Upper lobe of left lung (tissue), 6 donors: ENCODE measurements at regions not wholly inside any gene's neighbourhood (a gene's known extent, or its start where the extent isn't known, plus 50 kb on each side); places are given as distances from the start of the nearest gene placed in this dataset.

ENCODE experiments used
- ATAC-seq, 2 donors: fragments of 200-7000 bp; cut with Tn5 transposase; one replicate each; pipeline ENCODE4 v1.9.1; 2022; ENCODE audit warnings: mild to moderate bottlenecking in 2 of 2, moderate library complexity in 2 of 2; ENCODE audit not compliant: low FRiP score in 2 of 2
- DNase-seq, 2 donors: peaks; one replicate each; pipeline ENCODE4 v3.0.0-alpha.2; 2019 to 2020
- H3K27ac ChIP-seq, 4 donors: fragments of 200-600 bp; sonication (generic); one replicate each; pipeline ENCODE4 v1.5.1; 2016 to 2019
- H3K27me3 ChIP-seq, 4 donors: fragments of 200-600 bp; sonication (generic); one replicate each; pipeline ENCODE4 v1.5.1; 2017 to 2019
- H3K36me3 ChIP-seq, 4 donors: fragments of 200-600 bp; sonication (generic); one replicate each; pipeline ENCODE4 v1.5.1; 2016 to 2019
- H3K4me1 ChIP-seq, 4 donors: fragments of 200-600 bp; sonication (generic); one replicate each; pipeline ENCODE4 v1.5.1; 2018 to 2019
- H3K4me3 ChIP-seq, 4 donors: fragments of 200-600 bp; sonication (generic); one replicate each; pipeline ENCODE4 v1.5.1; 2017 to 2019; ENCODE audit warnings: mild to moderate bottlenecking in 2 of 4, moderate library complexity in 1 of 4
- H3K9me3 ChIP-seq, 4 donors: fragments of 200-600 bp; sonication (generic); one replicate each; pipeline ENCODE4 v1.5.1; 2018 to 2019
- EP300 ChIP-seq, 4 donors: sonication (generic); formaldehyde crosslinking; IDR thresholded peaks; one replicate each; pipeline ENCODE4 v1.5.1; 2017; ENCODE audit warnings: antibody characterized with exemption in 4 of 4, control low read depth in 2 of 4
- POLR2A ChIP-seq, 4 donors: fragments of 450-650 bp; IDR thresholded peaks; one replicate each; pipeline ENCODE4 v1.5.1; 2016 to 2017; ENCODE audit warnings: antibody characterized with exemption in 4 of 4, mild to moderate bottlenecking in 2 of 4
- POLR2AphosphoS5 ChIP-seq, 2 donors: sonication (generic); formaldehyde crosslinking; IDR thresholded peaks; one replicate each; pipeline ENCODE4 v1.5.1; 2017; ENCODE audit warnings: antibody characterized with exemption in 2 of 2
- WGBS, 2 donors: methylation state at CpG; one replicate each; pipeline ENCODE4 v1.1.5; 2017 to 2018; 5-methylcytosine and 5-hydroxymethylcytosine counted together
- TF ChIP-seq, protein P1 (sequence below), 6 experiments: fragments of 450-650 bp in 4 of 6; fragments of 200-600 bp in 2 of 6; sonication (generic) in 2 of 6; IDR thresholded peaks; one replicate each; pipeline ENCODE4 v1.5.1; 2016 to 2019; ENCODE audit warnings: antibody characterized with exemption in 6 of 6
- donor health status: DM: no; HTN: no; CAD: no; lungs with moderate emphysema.
- donor health status: DM: no; HTN: yes; CAD: no; lungs with severe emphysema.

DNA sequence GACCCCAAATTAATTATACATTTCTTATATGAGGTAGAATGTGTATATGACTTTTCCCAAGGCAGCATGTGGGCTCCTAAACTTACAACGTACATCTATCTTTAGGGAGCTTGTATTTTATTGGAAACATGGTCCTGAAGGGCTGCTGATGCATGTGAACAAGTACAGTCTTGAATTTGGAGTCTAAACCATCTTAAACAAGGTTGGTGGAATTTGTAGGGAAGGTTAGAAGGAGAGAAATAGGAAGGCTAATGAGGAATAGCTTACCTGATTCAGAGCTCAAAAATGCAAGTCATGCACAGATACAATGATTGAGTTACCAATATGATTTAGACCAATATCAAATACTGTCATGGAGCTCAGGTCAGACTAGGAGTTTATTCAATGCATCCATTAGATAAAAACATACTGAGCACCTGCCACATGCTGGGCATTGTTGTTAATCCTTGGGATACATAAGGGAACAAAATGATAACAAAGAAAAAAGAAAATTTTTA is 458.6 kb upstream of the ETAA1 start:
- TF ChIP-seq POLR2A (IDR thresholded peaks at IDR 0.05) (no peak), POLR2AphosphoS5 (IDR thresholded peaks at IDR 0.05) (no peak), EP300 (IDR thresholded peaks at IDR 0.05) (no peak)
- TF ChIP-seq, protein P1, sequence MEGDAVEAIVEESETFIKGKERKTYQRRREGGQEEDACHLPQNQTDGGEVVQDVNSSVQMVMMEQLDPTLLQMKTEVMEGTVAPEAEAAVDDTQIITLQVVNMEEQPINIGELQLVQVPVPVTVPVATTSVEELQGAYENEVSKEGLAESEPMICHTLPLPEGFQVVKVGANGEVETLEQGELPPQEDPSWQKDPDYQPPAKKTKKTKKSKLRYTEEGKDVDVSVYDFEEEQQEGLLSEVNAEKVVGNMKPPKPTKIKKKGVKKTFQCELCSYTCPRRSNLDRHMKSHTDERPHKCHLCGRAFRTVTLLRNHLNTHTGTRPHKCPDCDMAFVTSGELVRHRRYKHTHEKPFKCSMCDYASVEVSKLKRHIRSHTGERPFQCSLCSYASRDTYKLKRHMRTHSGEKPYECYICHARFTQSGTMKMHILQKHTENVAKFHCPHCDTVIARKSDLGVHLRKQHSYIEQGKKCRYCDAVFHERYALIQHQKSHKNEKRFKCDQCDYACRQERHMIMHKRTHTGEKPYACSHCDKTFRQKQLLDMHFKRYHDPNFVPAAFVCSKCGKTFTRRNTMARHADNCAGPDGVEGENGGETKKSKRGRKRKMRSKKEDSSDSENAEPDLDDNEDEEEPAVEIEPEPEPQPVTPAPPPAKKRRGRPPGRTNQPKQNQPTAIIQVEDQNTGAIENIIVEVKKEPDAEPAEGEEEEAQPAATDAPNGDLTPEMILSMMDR (IDR thresholded peaks at IDR 0.05): no peak
- 76 to 78% methylated on average over 1 of the region's 1 CpG for WGBS, 2 donors

DNA sequence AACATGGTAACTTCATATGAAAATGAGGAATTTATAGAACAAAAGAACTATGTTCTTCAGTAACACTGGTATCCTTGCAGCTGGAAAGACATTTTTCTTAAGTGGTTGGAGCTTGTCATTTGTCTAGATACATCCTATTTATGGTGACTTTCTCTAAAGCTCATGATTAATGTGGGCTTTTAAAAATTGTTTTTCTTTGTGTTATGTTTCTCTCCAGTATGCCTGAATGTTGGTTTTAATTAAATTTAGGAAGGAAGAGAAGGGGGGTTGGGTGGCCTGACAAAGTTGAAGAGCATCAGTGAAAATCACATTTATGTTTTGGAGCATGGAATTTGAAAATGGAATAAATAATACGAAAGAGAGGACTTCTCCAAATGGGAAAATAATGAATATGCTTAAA is 457.1 kb upstream of the ETAA1 start:
- no peak for TF ChIP-seq POLR2A (IDR thresholded peaks at IDR 0.05)
- TF ChIP-seq, protein P1 (IDR thresholded peaks at IDR 0.05): no peak
- TF ChIP-seq POLR2AphosphoS5 (IDR thresholded peaks at IDR 0.05): no peak
- no peak for TF ChIP-seq EP300 (IDR thresholded peaks at IDR 0.05)
- H3K4me1 ChIP-seq: no peaks in the 10 kb centered on the region
- DNase-seq: no peak
- no peak overlapping the region for H3K27ac ChIP-seq
- no peaks in the 10 kb centered on the region for H3K27me3 ChIP-seq
- H3K4me3 ChIP-seq: no peak overlapping the region
- no peaks in the 10 kb centered on the region for H3K36me3 ChIP-seq
- no peak for ATAC-seq
- no peaks in the 10 kb centered on the region for H3K9me3 ChIP-seq
- WGBS, 2 donors: 47 to 51% methylated on average over 1 of the region's 1 CpG

More for the DNA sequence above, 458.6 kb upstream of the ETAA1 start:
- Histone ChIP-seq H3K4me3 (no peak overlapping the region), H3K9me3 (no peaks in the 10 kb centered on the region), H3K36me3 (no peaks in the 10 kb centered on the region), H3K27me3 (no peaks in the 10 kb centered on the region), H3K4me1 (no peaks in the 10 kb centered on the region), H3K27ac (no peak overlapping the region)
- no peak for DNase-seq
- no peak for ATAC-seq

DNA sequence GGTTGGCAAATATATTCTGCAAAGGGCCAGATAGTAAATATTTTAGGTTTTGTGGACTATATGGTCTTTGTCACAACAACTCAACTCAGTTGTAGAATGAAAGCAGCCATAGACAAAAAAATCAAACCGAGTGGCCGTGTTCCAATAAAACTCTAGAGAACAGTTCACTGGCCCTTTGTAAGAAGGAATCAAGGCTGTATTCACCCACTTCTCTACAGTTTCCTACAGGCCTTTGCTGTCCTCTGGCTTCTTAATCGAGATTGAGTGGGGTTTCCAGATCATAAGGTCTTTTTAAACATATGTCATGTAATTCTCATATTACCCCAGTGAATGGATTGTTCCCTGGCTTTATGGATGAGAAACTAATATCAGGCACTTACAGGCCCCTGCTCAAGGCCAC is 448.9 kb upstream of the ETAA1 start:
- Histone ChIP-seq H3K36me3 (no peaks in the 10 kb centered on the region), H3K27ac (no peak overlapping the region), H3K27me3 (no peaks in the 10 kb centered on the region), H3K9me3 (no peaks in the 10 kb centered on the region), H3K4me1 (no peaks in the 10 kb centered on the region), H3K4me3 (no peak overlapping the region)
- DNase-seq (no peak), ATAC-seq (no peak)
- WGBS, 2 donors: 80 to 87% methylated on average over 3 of the region's 3 CpGs
- TF ChIP-seq POLR2A (IDR thresholded peaks at IDR 0.05): no peak

DNA sequence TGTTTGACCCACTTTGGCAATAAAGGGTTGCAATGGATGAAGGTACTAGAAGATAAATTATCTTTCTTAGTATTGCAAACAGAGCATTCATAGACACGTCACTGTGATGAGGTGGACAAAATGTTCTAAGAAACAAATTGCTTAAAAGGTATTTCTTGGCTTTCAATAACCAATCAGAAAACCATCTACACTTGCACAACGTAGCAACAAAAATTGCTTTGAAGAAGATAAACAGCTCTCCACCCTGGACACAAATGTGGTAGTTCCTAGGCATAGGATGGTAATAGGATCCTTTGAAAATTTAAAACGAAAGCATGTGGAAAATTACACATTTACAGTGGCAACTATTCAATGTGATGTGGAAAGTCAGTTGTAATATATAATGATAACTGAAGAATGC is 439.9 kb upstream of the ETAA1 start:
- Histone ChIP-seq H3K9me3 (no peaks in the 10 kb centered on the region), H3K4me3 (no peak overlapping the region), H3K36me3 (no peaks in the 10 kb centered on the region), H3K27ac (no peak overlapping the region), H3K4me1 (no peaks in the 10 kb centered on the region), H3K27me3 (no peaks in the 10 kb centered on the region)
- DNase-seq (no peak), ATAC-seq (no peak)
- WGBS, 2 donors: 37 to 50% methylated on average over 3 of the region's 3 CpGs
- no peak for TF ChIP-seq POLR2A (IDR thresholded peaks at IDR 0.05)
- peak in 1 of 4 donors; percentile 8 for TF ChIP-seq EP300 (IDR thresholded peaks at IDR 0.05)

DNA sequence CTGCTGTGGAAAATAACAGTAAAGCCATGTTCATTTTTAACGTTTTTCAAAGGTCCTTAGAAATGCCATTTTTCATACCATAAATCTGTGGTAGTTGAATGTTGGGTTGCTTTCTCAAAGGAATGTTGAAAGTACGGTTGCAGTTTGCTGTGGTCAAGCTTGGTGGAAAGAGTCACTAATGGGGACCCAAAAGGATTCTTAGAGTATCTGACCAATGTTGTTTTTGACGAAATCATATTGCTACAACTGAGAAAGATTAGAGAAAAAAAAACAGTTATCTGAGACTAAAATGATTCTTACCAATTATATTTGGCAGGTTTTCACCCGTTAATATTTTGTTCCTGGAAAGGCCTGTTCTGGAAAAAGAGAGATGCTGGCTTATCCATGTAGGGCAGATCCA is 439.5 kb upstream of the ETAA1 start:
- ATAC-seq: no peak
- Histone ChIP-seq H3K4me1 (no peaks in the 10 kb centered on the region), H3K27me3 (no peaks in the 10 kb centered on the region), H3K9me3 (no peaks in the 10 kb centered on the region), H3K4me3 (no peak overlapping the region), H3K27ac (no peak overlapping the region), H3K36me3 (no peaks in the 10 kb centered on the region)
- DNase-seq: no peak
- WGBS, 2 donors: 73 to 85% methylated on average over 4 of the region's 4 CpGs
- TF ChIP-seq POLR2A (IDR thresholded peaks at IDR 0.05) (no peak), EP300 (IDR thresholded peaks at IDR 0.05) (no peak), POLR2AphosphoS5 (IDR thresholded peaks at IDR 0.05) (no peak)
- TF ChIP-seq, protein P1 (IDR thresholded peaks at IDR 0.05): no peak

DNA sequence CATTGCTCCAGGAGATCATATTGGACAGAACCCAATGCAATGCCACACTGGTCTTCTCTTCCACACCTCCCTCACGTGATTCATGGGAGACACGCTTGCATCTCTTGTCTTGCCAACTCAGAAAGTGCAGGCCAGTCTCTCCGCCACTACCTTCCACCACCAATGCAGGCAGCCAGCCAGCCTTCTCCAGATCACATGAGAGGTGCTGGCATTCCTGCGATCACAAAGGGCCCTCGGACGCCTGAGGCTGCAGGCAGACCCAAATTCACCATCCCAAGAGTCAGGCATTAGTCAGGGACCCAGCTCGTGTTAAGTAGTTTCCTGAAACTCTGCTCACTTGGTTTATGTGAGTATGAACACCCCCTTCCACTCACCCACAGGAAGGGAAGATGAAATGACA is 437.0 kb upstream of the ETAA1 start:
- DNase-seq: no peak
- 72 to 83% methylated on average over 7 of the region's 7 CpGs for WGBS, 2 donors
- Histone ChIP-seq H3K9me3 (no peaks in the 10 kb centered on the region), H3K4me1 (no peaks in the 10 kb centered on the region), H3K36me3 (no peaks in the 10 kb centered on the region), H3K27me3 (no peaks in the 10 kb centered on the region), H3K4me3 (no peak overlapping the region), H3K27ac (no peak overlapping the region)
- no peak for ATAC-seq
- TF ChIP-seq POLR2A (IDR thresholded peaks at IDR 0.05) (no peak), POLR2AphosphoS5 (IDR thresholded peaks at IDR 0.05) (no peak), EP300 (IDR thresholded peaks at IDR 0.05) (no peak)
- TF ChIP-seq, protein P1 (IDR thresholded peaks at IDR 0.05): no peak
